ENCODE measurements at regions not wholly inside any gene's neighbourhood (a gene's known extent, or its start where the extent isn't known, plus 50 kb on each side); places are given as distances from the start of the nearest gene placed in this dataset.

DNA sequence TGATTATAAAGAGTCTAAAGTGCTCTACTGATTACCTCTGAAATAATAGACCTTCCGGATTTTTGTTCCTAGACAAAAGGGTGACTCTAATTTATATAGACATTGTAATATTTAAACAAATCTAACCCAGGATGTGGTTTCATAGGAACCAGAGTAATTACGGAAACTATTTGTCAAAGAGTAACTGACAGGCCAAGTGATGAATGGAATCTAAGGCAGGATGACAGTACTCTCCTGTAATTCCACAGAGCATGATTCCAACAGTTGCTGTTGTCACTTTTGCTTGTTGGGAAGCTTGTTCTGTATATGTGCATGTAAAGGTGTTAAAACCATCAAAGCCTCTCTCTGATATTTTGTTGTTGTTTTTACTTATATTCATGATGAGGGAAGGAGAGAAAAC is 1141.0 kb downstream of the IGSF11 start (continued):
- TF ChIP-seq, protein P1, sequence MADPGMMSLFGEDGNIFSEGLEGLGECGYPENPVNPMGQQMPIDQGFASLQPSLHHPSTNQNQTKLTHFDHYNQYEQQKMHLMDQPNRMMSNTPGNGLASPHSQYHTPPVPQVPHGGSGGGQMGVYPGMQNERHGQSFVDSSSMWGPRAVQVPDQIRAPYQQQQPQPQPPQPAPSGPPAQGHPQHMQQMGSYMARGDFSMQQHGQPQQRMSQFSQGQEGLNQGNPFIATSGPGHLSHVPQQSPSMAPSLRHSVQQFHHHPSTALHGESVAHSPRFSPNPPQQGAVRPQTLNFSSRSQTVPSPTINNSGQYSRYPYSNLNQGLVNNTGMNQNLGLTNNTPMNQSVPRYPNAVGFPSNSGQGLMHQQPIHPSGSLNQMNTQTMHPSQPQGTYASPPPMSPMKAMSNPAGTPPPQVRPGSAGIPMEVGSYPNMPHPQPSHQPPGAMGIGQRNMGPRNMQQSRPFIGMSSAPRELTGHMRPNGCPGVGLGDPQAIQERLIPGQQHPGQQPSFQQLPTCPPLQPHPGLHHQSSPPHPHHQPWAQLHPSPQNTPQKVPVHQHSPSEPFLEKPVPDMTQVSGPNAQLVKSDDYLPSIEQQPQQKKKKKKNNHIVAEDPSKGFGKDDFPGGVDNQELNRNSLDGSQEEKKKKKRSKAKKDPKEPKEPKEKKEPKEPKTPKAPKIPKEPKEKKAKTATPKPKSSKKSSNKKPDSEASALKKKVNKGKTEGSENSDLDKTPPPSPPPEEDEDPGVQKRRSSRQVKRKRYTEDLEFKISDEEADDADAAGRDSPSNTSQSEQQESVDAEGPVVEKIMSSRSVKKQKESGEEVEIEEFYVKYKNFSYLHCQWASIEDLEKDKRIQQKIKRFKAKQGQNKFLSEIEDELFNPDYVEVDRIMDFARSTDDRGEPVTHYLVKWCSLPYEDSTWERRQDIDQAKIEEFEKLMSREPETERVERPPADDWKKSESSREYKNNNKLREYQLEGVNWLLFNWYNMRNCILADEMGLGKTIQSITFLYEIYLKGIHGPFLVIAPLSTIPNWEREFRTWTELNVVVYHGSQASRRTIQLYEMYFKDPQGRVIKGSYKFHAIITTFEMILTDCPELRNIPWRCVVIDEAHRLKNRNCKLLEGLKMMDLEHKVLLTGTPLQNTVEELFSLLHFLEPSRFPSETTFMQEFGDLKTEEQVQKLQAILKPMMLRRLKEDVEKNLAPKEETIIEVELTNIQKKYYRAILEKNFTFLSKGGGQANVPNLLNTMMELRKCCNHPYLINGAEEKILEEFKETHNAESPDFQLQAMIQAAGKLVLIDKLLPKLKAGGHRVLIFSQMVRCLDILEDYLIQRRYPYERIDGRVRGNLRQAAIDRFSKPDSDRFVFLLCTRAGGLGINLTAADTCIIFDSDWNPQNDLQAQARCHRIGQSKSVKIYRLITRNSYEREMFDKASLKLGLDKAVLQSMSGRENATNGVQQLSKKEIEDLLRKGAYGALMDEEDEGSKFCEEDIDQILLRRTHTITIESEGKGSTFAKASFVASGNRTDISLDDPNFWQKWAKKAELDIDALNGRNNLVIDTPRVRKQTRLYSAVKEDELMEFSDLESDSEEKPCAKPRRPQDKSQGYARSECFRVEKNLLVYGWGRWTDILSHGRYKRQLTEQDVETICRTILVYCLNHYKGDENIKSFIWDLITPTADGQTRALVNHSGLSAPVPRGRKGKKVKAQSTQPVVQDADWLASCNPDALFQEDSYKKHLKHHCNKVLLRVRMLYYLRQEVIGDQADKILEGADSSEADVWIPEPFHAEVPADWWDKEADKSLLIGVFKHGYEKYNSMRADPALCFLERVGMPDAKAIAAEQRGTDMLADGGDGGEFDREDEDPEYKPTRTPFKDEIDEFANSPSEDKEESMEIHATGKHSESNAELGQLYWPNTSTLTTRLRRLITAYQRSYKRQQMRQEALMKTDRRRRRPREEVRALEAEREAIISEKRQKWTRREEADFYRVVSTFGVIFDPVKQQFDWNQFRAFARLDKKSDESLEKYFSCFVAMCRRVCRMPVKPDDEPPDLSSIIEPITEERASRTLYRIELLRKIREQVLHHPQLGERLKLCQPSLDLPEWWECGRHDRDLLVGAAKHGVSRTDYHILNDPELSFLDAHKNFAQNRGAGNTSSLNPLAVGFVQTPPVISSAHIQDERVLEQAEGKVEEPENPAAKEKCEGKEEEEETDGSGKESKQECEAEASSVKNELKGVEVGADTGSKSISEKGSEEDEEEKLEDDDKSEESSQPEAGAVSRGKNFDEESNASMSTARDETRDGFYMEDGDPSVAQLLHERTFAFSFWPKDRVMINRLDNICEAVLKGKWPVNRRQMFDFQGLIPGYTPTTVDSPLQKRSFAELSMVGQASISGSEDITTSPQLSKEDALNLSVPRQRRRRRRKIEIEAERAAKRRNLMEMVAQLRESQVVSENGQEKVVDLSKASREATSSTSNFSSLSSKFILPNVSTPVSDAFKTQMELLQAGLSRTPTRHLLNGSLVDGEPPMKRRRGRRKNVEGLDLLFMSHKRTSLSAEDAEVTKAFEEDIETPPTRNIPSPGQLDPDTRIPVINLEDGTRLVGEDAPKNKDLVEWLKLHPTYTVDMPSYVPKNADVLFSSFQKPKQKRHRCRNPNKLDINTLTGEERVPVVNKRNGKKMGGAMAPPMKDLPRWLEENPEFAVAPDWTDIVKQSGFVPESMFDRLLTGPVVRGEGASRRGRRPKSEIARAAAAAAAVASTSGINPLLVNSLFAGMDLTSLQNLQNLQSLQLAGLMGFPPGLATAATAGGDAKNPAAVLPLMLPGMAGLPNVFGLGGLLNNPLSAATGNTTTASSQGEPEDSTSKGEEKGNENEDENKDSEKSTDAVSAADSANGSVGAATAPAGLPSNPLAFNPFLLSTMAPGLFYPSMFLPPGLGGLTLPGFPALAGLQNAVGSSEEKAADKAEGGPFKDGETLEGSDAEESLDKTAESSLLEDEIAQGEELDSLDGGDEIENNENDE (IDR thresholded peaks at IDR 0.05; ENCODE audit: insufficient replicate concordance, low read length) = no peak
- TF ChIP-seq, protein P2, sequence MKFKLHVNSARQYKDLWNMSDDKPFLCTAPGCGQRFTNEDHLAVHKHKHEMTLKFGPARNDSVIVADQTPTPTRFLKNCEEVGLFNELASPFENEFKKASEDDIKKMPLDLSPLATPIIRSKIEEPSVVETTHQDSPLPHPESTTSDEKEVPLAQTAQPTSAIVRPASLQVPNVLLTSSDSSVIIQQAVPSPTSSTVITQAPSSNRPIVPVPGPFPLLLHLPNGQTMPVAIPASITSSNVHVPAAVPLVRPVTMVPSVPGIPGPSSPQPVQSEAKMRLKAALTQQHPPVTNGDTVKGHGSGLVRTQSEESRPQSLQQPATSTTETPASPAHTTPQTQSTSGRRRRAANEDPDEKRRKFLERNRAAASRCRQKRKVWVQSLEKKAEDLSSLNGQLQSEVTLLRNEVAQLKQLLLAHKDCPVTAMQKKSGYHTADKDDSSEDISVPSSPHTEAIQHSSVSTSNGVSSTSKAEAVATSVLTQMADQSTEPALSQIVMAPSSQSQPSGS (IDR thresholded peaks at IDR 0.05; ENCODE audit: low read length) = no peak
- TF ChIP-seq, protein P3, sequence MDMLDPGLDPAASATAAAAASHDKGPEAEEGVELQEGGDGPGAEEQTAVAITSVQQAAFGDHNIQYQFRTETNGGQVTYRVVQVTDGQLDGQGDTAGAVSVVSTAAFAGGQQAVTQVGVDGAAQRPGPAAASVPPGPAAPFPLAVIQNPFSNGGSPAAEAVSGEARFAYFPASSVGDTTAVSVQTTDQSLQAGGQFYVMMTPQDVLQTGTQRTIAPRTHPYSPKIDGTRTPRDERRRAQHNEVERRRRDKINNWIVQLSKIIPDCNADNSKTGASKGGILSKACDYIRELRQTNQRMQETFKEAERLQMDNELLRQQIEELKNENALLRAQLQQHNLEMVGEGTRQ (IDR thresholded peaks at IDR 0.05; ENCODE audit: low read length) = no peak
- TF ChIP-seq EZH2 (IDR thresholded peaks at IDR 0.05; ENCODE audit: low read depth, low read length, severe bottlenecking) = no peak
- TF ChIP-seq CHD2 (IDR thresholded peaks at IDR 0.05; ENCODE audit: low read length) = no peak
- no peak for TF ChIP-seq TEAD4 (IDR thresholded peaks at IDR 0.05; ENCODE audit: low read depth, low read length)
- TF ChIP-seq EGR1 (IDR thresholded peaks at IDR 0.05; ENCODE audit: borderline replicate concordance, low read depth, low read length) = no peak
- TF ChIP-seq CBX8 (IDR thresholded peaks at IDR 0.05; ENCODE audit: borderline replicate concordance, low read depth, low read length) = no peak
